GM12872 (cell line): ENCODE measurements at regions not wholly inside any gene's neighbourhood (a gene's known extent, or its start where the extent isn't known, plus 50 kb on each side); places are given as distances from the start of the nearest gene placed in this dataset.

Experiments used
- TF ChIP-seq, protein P1 (sequence below): IDR thresholded peaks from 3 replicates; pipeline ENCODE4 v1.5.1; 2011; ENCODE audit warnings: low read depth, mild to moderate bottlenecking, low read length, moderate library complexity; ENCODE audit not compliant: insufficient read depth

DNA sequence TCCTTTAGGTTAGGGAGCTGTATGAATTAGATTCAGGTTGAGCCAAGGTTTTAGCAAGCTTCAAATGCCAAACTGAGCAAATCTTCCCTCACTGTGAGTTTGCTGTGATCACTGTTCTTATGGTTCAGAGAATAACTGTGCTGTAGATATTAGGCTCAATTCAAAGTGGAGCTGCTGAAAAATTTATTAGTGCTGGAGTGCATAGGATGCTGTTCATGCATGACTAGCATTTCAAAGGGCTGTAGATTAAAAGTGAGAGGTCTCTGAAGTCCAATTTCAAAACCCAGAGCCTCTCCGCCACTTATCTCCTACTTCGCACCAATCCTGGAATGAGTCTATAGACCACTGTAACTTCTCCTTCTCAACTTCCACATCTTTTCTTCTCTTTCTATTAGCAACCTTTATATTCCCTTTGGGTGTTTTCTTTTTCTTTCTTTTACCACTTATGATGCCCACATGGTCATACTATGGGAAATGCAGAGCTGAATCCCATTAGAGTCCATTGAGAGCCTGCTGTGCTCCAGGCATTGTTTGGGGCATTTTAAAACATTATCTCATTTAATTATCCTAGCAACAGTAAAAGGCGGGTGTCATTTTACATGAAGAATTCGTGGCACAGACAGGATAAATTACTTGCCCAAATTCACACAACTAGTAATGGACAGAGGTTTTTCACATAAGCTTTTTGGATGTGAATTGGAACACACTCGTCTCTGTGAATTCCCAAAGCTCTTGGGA, 77.5 kb upstream of the EEA1 start:
- TF ChIP-seq, protein P1, sequence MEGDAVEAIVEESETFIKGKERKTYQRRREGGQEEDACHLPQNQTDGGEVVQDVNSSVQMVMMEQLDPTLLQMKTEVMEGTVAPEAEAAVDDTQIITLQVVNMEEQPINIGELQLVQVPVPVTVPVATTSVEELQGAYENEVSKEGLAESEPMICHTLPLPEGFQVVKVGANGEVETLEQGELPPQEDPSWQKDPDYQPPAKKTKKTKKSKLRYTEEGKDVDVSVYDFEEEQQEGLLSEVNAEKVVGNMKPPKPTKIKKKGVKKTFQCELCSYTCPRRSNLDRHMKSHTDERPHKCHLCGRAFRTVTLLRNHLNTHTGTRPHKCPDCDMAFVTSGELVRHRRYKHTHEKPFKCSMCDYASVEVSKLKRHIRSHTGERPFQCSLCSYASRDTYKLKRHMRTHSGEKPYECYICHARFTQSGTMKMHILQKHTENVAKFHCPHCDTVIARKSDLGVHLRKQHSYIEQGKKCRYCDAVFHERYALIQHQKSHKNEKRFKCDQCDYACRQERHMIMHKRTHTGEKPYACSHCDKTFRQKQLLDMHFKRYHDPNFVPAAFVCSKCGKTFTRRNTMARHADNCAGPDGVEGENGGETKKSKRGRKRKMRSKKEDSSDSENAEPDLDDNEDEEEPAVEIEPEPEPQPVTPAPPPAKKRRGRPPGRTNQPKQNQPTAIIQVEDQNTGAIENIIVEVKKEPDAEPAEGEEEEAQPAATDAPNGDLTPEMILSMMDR, result no peak

DNA sequence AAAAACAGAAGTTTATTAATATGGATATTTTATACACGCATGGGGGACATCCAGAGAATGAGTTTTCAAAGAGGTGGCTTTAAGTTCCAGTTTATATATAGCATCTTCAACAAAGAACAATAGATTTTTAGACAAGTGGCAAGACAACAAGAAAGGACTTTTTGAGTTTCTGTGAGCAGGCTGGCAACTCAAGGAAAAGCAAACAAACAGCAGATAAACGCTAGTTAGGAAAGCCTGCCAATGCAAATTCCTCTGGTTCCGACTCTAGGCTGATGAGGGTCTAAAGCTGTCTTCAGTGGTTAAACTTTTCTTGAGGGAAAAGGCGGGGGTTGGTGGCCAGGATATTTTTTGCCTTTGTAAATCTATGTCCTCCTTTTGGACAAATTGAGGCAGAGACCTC, 78.4 kb upstream of the EEA1 start:
- TF ChIP-seq, protein P1, result no peak

DNA sequence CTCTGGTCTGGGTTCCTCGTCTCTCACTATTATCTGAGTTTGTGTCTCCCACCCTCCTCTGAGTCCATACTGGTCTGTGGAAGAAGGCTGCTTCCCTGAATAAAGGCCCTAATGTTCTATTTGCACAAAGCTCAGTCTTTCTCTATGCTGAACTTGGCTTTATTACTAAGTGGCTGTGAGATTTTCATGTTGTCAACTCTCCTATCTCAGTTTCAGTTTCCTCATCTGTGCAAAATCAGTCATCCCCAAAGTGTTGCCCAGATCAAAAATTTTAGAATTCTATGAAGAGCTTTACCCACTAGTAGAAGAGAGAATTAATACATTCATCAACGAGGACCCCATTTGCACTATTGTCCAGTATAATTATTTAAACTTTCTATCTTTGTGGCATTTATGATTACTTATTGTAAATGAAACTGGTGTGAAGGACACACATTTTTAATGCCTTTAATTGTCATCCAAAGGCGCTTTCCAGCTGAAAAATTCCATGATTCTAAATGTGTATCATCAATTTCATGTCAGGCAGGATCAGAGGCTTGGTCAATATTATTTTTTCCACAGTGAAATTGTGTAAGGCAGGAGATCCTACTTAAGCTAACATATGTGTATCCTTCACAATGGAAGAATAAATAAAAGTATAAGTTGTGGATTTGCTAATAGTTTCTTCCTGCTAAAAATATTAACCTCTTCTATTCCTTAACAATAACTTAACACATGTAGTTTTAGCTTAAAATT, 79.1 kb upstream of the EEA1 start:
- TF ChIP-seq, protein P1, result no peak

DNA sequence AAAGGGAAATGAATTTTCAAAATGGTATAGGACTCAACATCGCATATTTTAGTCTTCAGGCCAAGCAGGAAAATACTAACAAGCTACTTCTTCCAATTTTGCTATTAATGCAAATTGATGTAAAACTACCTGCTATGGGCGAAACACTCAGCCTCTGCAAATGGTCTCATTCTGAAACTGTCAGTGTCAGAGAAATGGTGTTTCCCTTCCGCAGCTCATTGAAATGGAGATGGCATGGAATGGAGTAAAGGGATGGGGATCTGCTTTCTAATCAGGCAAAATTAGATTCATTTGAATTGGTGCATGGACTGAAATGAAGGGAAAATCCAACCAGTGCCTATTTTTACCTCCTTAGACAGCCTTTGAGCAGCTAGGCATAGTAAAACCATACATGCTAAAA, 80.4 kb upstream of the EEA1 start:
- TF ChIP-seq, protein P1, result no peak

DNA sequence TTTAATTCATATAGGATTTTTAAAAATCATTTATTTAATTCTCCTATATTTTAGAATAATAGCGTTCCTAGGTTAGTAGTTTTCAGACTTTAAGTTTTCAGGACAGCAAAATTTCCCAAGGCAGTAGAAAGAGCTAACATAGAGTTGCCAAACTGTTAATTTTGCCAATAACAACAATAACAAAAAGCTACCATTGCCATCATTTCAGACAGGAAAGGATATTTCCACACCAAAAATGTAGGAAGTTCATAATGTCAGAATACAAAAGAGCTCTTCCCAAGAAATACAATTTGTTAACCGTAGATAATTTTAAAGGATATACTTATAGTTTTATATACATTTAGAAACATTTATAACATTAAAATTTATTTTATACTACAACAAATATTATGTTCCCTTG, 81.4 kb upstream of the EEA1 start:
- TF ChIP-seq, protein P1, result no peak

DNA sequence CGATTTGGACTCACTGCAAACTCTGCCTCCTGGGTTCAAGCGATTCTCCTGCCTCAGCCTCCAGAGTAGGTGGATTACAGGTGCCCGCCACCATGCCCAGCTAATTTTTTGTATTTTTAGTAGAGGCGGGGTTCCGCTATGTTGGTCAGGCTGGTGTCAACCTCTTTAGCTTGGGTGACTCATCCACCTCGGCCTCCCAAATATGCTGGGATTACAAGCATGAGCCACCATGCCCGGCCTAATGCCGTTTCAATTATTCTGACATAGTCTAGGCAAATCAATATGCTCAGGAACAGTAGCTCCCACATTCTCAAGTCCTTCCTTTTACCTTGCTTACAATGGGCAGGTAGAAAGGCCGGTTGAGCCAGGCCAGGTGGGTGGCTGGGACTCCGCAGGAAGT, 82.0 kb upstream of the EEA1 start:
- TF ChIP-seq, protein P1, result no peak

DNA sequence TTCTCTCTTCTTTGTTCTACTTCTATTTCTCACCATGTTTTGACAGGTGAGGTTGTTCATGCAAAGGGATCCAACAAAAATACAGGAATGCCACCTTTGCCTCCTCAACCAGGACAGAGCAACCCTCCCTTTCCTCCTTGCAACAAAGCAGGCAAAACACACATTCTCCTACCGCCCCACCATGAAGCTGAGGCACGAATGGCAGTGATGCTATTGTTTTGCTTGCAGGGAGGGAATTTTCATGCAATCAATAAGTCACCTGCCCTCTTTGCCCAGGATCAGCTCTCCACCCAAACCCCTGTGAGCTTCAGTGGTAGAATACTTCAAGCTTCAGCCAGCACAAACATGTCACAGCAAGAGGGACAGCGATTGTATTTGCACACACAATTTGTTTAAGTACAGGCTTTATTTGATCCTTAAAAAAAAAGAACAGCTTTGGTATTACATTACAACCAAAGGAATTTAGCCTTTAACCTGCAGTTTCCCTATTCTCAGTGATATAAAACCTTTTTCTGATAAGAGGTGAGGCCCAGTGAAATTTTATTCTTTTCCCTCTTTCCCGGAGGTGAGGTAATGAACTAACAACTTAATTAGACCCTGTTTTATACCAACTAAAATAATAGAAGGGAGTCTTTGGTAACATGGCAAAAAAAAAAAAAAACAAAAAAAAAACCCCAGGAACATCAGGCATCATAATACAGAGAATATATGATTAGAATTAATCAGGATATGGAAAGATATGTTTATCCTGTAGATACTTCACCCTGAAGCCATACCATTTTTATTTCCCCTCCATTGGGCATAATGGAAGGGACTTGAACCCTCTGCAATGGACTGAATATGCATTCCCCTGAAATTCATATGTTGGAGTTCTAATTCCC, 87.0 kb upstream of the EEA1 start:
- TF ChIP-seq, protein P1, result no peak
